ENCODE measurements at regions not wholly inside any gene's neighbourhood (a gene's known extent, or its start where the extent isn't known, plus 50 kb on each side); places are given as distances from the start of the nearest gene placed in this dataset.

GRCh38 chr1:98366343-98366742 lies 295.2 kb upstream of the SNX7 start:
- TF ChIP-seq CTCF (conservative IDR thresholded peaks at IDR 0.05; ENCODE audit: low read depth) = no peak
- no peak for DNase-seq (ENCODE audit: low spot score)
- POLR2A ChIA-PET (ENCODE audit: low non-redundant PET) = no interaction called here
- CTCF ChIA-PET = no interaction called here
- no peak overlapping the region for H3K27ac ChIP-seq

GRCh38 chr1:98364544-98364943 lies 297.0 kb upstream of the SNX7 start:
- no peak for TF ChIP-seq CTCF (conservative IDR thresholded peaks at IDR 0.05; ENCODE audit: low read depth)
- CTCF ChIA-PET = interaction anchor here (0.6 kb wide), 1 partner anchor 155 kb away, joined by 4 read pairs; no protein-coding TSS in a partner anchor
- no peak for DNase-seq (ENCODE audit: low spot score)
- POLR2A ChIA-PET (ENCODE audit: low non-redundant PET) = no interaction called here
- H3K27ac ChIP-seq = no peak overlapping the region

- no peak for DNase-seq (ENCODE audit: low spot score)
- H3K27ac ChIP-seq = no peak overlapping the region
- CTCF ChIA-PET = no interaction called here
- TF ChIP-seq CTCF (conservative IDR thresholded peaks at IDR 0.05; ENCODE audit: low read depth) = no peak
- POLR2A ChIA-PET (ENCODE audit: low non-redundant PET) = no interaction called here
These were observed 300.7 kb upstream of the SNX7 start for GRCh38 chr1:98360864-98361263.

- H3K27ac ChIP-seq = no peak overlapping the region
- POLR2A ChIA-PET (ENCODE audit: low non-redundant PET) = no interaction called here
- CTCF ChIA-PET = no interaction called here
- no peak for TF ChIP-seq CTCF (conservative IDR thresholded peaks at IDR 0.05; ENCODE audit: low read depth)
- peak; percentile 30 for DNase-seq (ENCODE audit: low spot score)
These were observed 305.7 kb upstream of the SNX7 start for GRCh38 chr1:98355656-98356383.

- ChIA-PET POLR2A (ENCODE audit: low non-redundant PET) (no interaction called here), CTCF (no interaction called here)
- H3K27ac ChIP-seq = no peak overlapping the region
- DNase-seq (ENCODE audit: low spot score) = no peak
- TF ChIP-seq CTCF (conservative IDR thresholded peaks at IDR 0.05; ENCODE audit: low read depth) = no peak
These were observed 309.1 kb upstream of the SNX7 start for GRCh38 chr1:98352378-98352777.

GRCh38 chr1:98351561-98351960 lies 310.0 kb upstream of the SNX7 start:
- no peak overlapping the region for H3K27ac ChIP-seq
- ChIA-PET POLR2A (ENCODE audit: low non-redundant PET) (no interaction called here), CTCF (no interaction called here)
- DNase-seq (ENCODE audit: low spot score) = no peak
- no peak for TF ChIP-seq CTCF (conservative IDR thresholded peaks at IDR 0.05; ENCODE audit: low read depth)

Measured in RWPE1 (cell line).